Body of pancreas (tissue), 4 donors: ENCODE measurements at regions not wholly inside any gene's neighbourhood (a gene's known extent, or its start where the extent isn't known, plus 50 kb on each side); places are given as distances from the start of the nearest gene placed in this dataset.
A peak's percentile ranks its signal among the peaks of the same experiment; 100 is the strongest.
"Not testable (repeated sequence)": the region's sequence is repeated elsewhere in the genome, so short reads cannot be mapped to it uniquely, and the experiment has no call there.

ENCODE experiments used
- ATAC-seq: fragments of 150-250 bp; one replicate; pipeline ENCODE4 v1.9.1; 2016
- DNase-seq, 4 donors: peaks; one replicate each; pipeline ENCODE4 v3.0.0-alpha.2; 2019
- H3K27ac ChIP-seq, 4 donors: fragments of 200-600 bp; sonication (generic); 1 replicate in 3 of 4; 2 replicates in 1 of 4; pipeline versions ENCODE4 v1.5.1 to v1.6.1; 2016 to 2019; ENCODE audit warnings: mild to moderate bottlenecking in 1 of 4, mixed read lengths in 1 of 4, moderate library complexity in 1 of 4
- H3K27me3 ChIP-seq, 2 donors: fragments of 200-600 bp; sonication (generic); one replicate each; pipeline ENCODE4 v1.6.0; 2016; ENCODE audit warnings: mild to moderate bottlenecking in 1 of 2
- H3K36me3 ChIP-seq, 2 donors: fragments of 200-600 bp; sonication (generic); replicated peaks in 1 of 2; 2 replicates each; pipeline ENCODE4 v1.5.1; 2016; ENCODE audit warnings: low read depth in 2 of 2; ENCODE audit not compliant: insufficient read depth in 1 of 2
- H3K4me1 ChIP-seq: fragments of 200-600 bp; sonication (generic); one replicate; pipeline ENCODE4 v1.6.0; 2016
- H3K4me3 ChIP-seq, 2 donors: fragments of 200-600 bp; sonication (generic); 1 replicate in 1 of 2; 2 replicates in 1 of 2; pipeline ENCODE4 v1.5.1; 2016 to 2019
- H3K9me3 ChIP-seq, 3 donors: fragments of 200-600 bp; sonication (generic); 1 replicate in 2 of 3; 2 replicates in 1 of 3; pipeline ENCODE4 v1.5.1; 2016
- WGBS, 2 donors: methylation state at CpG; one replicate each; pipeline ENCODE4 v1.1.5; 2017; 5-methylcytosine and 5-hydroxymethylcytosine counted together
- intact Hi-C: fragments of 100-400 bp; cut with DNase I; formaldehyde crosslinking; loops from one replicate; pipeline ENCODE4 v1.15.1; 2023

DNA sequence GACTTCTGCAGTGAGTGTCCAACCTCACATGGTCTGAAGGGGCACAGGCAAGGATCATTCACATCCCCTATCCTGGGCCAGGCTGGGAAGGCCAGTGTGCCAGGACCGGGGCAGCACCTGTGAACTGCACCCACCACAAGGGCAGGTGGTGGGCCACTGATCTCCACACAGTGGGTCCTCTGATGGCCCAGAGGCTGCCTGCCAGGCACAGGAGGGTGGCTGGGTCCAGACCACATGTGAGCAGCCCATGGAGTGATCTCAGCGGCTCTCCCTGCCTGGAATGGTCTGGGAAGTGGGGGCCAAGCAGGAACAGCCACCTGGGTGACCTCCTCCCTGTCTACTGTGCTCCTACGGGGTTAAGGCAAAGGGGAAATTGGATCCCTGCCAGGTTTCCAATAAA is 508.5 kb downstream of the FOXD4L4 start:
- H3K4me1 ChIP-seq, H3K36me3 ChIP-seq, H3K27ac ChIP-seq, DNase-seq, H3K27me3 ChIP-seq, H3K9me3 ChIP-seq, ATAC-seq, H3K4me3 ChIP-seq, intact Hi-C loops: not testable (repeated sequence)
- WGBS, 2 donors: 0% methylated on average over 1 of the region's 3 CpGs; no CpG with 5 or more reads in 1 of the 2 donors

DNA sequence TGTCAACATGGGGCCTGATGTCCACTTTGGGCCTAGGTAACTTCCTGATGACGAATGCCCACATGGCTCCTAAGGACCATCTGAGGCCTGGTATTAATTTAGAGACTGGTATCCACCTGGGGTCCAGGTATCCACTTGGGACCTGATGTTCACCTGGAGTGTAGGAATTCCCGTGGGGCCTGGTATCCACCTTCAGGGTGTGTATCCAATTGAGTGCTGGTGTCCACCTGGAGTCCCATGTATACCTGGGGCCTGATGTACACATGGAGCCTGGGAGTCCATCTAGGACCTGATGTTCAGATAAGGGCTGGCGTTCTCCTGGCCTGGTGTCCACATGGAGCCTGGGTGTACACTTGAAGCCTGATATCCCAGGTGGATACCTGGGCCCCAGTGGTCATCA is 520.6 kb downstream of the FOXD4L4 start:
- ATAC-seq, H3K36me3 ChIP-seq, H3K27ac ChIP-seq, H3K27me3 ChIP-seq, intact Hi-C loops, H3K4me1 ChIP-seq, DNase-seq, H3K4me3 ChIP-seq, H3K9me3 ChIP-seq: not testable (repeated sequence)
- no CpG with 5 or more reads among the region's 3 CpGs for WGBS, 2 donors

GRCh38 chr9:66261576-66261975 is 524.6 kb downstream of the FOXD4L4 start:
- intact Hi-C loops, DNase-seq, H3K27ac ChIP-seq, H3K27me3 ChIP-seq, H3K9me3 ChIP-seq, ATAC-seq, H3K36me3 ChIP-seq, H3K4me3 ChIP-seq, H3K4me1 ChIP-seq: not testable (repeated sequence)
- no CpG with 5 or more reads among the region's 4 CpGs for WGBS, 2 donors

- H3K27ac ChIP-seq, DNase-seq, H3K4me3 ChIP-seq, H3K9me3 ChIP-seq, intact Hi-C loops, H3K27me3 ChIP-seq, H3K36me3 ChIP-seq, ATAC-seq, H3K4me1 ChIP-seq: not testable (repeated sequence)
- 92 to 93% methylated on average over 14 to 17 of the region's 17 CpGs for WGBS, 2 donors
Measured at GRCh38 chr9:66263621-66264020, 526.7 kb downstream of the FOXD4L4 start.

- intact Hi-C loops, H3K27me3 ChIP-seq, H3K4me3 ChIP-seq, H3K9me3 ChIP-seq, H3K27ac ChIP-seq, DNase-seq, H3K36me3 ChIP-seq, ATAC-seq, H3K4me1 ChIP-seq: not testable (repeated sequence)
- WGBS, 2 donors: 75 to 89% methylated on average over 10 to 11 of the region's 24 CpGs
Measured at GRCh38 chr9:66264786-66265185, 527.8 kb downstream of the FOXD4L4 start.

- ATAC-seq, intact Hi-C loops, H3K9me3 ChIP-seq, H3K27me3 ChIP-seq, H3K4me1 ChIP-seq, H3K36me3 ChIP-seq, H3K4me3 ChIP-seq: not testable (repeated sequence)
- WGBS, 2 donors: 19 to 20% methylated on average over 1 to 13 of the region's 19 CpGs
- peak in 1 of 4 donors; percentile 15 for DNase-seq
- H3K27ac ChIP-seq: peak overlapping the region in 1 of 4 donors; percentile 45
Measured at GRCh38 chr9:66266202-66266601, 529.3 kb downstream of the FOXD4L4 start.

DNA sequence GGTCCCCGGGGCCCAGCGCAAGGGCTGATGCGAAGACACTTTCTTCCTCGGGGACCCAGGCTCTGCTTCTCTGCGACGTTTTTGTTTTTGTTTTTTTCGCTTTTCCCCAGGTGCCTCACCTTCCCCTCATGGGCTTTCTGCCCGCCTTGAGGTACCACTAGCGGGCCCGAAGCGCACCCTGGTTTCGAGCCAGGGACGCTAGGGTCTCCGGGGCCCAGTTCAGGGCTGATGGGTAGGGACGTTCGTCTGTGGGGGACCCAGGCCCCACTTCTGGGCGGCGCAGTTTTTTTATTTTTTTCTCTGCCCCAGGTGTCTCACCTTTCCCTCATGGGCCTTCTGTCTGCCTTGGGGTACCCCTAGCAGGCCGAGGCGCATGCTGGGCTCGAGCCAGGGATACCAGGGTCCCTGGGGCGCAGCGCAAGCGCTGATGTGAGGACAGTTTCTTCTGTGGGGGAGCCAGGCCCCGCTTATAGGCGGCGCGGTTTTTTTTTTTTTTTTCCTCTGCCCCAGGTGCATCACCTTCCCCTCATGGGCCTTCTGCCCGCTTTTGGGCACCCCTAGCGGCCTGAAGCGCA is 530.0 kb downstream of the FOXD4L4 start:
- H3K4me3 ChIP-seq, H3K27ac ChIP-seq, intact Hi-C loops, H3K36me3 ChIP-seq, H3K9me3 ChIP-seq, H3K27me3 ChIP-seq, ATAC-seq, DNase-seq, H3K4me1 ChIP-seq: not testable (repeated sequence)
- 26 to 39% methylated on average over 9 to 13 of the region's 31 CpGs for WGBS, 2 donors

GRCh38 chr9:66267684-66268083 is 530.7 kb downstream of the FOXD4L4 start:
- H3K4me3 ChIP-seq, H3K27me3 ChIP-seq, intact Hi-C loops, H3K36me3 ChIP-seq, H3K9me3 ChIP-seq, H3K4me1 ChIP-seq, ATAC-seq: not testable (repeated sequence)
- H3K27ac ChIP-seq: peak overlapping the region in 1 of 4 donors; percentile 62
- DNase-seq: peak in 2 of 4 donors; percentile 25 to 42
- 30 to 43% methylated on average over 4 to 9 of the region's 22 CpGs for WGBS, 2 donors

DNA sequence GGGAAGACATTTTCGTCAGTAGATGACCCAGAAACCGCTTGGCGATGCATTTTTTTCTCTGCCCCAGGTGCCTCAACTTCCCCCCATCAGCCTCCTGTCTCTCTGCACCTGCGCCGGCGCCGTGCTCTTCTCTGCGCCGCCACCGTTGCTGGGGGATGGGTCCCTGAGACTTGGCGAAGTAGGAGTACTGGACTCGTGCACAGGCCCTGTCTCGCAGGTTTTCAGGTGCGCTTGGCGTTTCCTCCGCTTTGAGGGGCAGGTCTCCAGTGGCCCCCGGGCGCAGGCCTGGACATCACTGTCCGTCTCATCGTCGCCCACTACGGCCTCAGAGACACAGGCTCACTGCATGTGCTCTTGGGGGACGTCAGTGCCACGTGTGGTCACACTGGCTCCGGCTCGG is 532.1 kb downstream of the FOXD4L4 start:
- intact Hi-C loops: not testable (repeated sequence)

More for the DNA sequence above, 532.1 kb downstream of the FOXD4L4 start:
- H3K36me3 ChIP-seq, H3K9me3 ChIP-seq, ATAC-seq, H3K27me3 ChIP-seq, H3K4me3 ChIP-seq, H3K4me1 ChIP-seq, DNase-seq: not testable (repeated sequence)
- H3K27ac ChIP-seq: peak overlapping the region in 1 of 4 donors; percentile 39
- 40% methylated on average over 1 of the region's 26 CpGs; no CpG with 5 or more reads in 1 of the 2 donors for WGBS, 2 donors
